ENCODE measurements at regions not wholly inside any gene's neighbourhood (a gene's known extent, or its start where the extent isn't known, plus 50 kb on each side); places are given as distances from the start of the nearest gene placed in this dataset.

DNA sequence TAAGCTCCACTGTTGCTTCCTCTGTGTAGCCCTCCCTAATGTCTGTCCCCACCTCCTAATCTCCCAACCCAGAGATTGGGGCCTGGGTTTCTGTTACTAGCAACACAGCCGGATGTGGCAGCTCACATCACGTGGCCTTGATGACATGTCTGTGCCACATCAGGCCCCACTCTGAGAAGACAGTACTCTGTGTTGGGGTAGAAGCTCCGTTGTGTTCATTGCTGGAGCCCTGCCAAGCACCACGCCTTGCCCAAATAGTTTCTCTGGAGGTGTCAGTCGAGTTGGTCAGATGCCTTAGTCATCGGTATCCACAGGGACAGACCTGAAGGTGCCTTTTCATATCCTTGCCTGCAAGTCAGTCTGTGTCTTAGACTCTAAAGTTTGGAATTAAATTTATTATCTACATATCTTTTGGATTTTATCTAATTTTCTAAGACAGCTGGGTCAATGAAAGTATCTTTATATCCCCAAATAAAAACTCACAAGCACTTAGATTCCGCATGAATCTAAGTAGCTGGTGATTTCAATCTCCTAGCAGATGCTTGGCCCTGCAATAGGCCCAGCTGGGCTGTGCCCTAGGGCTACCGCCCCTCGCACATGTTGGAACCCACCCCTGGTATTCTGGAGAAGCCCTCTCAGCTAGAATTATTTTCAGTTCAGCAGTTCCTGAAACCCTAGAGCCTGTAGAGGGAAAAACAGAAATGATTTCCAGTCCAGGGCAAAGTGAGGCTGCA is 204.0 kb upstream of the TSHZ3 start:
- DNase-seq = no peak
- no peak for FAIRE-seq
- Histone ChIP-seq H3K4me1 (ENCODE audit: control insufficient read depth in 2 of 3, insufficient read depth in 2 of 3, low read depth in 1 of 3, low read length in 3 of 3) (no peaks in the 10 kb centered on the region), H3K27me3 (ENCODE audit: control insufficient read depth, insufficient read depth, low read length) (no peaks in the 10 kb centered on the region), H3K9me3 (ENCODE audit: control insufficient read depth in 2 of 3, insufficient read depth in 1 of 3, low read length in 3 of 3) (no peaks in the 10 kb centered on the region), H3K9ac (ENCODE audit: low read length in 3 of 3) (no peak overlapping the region), H3K27ac (ENCODE audit: low read depth in 2 of 2, low read length in 2 of 2) (no peak overlapping the region), H3K36me3 (ENCODE audit: control insufficient read depth in 2 of 3, insufficient read depth in 3 of 3, low read length in 3 of 3) (no peaks in the 10 kb centered on the region), H3K4me3 (ENCODE audit: low read length in 3 of 3) (no peak overlapping the region)
- intact Hi-C loops (cut with DNase I) = no loop called here
- TF ChIP-seq, protein P1, sequence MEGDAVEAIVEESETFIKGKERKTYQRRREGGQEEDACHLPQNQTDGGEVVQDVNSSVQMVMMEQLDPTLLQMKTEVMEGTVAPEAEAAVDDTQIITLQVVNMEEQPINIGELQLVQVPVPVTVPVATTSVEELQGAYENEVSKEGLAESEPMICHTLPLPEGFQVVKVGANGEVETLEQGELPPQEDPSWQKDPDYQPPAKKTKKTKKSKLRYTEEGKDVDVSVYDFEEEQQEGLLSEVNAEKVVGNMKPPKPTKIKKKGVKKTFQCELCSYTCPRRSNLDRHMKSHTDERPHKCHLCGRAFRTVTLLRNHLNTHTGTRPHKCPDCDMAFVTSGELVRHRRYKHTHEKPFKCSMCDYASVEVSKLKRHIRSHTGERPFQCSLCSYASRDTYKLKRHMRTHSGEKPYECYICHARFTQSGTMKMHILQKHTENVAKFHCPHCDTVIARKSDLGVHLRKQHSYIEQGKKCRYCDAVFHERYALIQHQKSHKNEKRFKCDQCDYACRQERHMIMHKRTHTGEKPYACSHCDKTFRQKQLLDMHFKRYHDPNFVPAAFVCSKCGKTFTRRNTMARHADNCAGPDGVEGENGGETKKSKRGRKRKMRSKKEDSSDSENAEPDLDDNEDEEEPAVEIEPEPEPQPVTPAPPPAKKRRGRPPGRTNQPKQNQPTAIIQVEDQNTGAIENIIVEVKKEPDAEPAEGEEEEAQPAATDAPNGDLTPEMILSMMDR (IDR thresholded peaks at IDR 0.05; ENCODE audit: borderline replicate concordance, extremely low read depth, insufficient read depth) = no peak

DNA sequence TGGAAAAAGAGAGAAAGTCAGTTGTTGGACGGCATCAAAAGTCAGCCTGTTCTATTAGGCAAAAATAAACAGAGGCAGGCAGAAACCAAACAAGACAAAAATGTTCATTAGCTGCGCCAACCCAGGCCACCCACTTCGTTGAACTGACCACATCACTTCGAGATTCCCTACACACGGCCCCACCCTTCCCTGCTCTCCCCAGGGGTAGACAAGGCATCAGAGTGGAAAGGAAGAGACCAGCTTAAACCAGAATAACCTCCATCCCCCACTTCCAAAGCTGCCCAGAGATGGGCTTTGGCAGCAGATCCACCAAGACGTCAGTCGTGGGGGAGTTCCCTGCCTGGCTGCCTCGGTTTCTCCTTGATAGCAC is 204.6 kb upstream of the TSHZ3 start:
- no peaks in the 10 kb centered on the region for H3K4me1 ChIP-seq (ENCODE audit: control insufficient read depth in 2 of 3, insufficient read depth in 2 of 3, low read depth in 1 of 3, low read length in 3 of 3)
- no peak for FAIRE-seq
- no peaks in the 10 kb centered on the region for H3K36me3 ChIP-seq (ENCODE audit: control insufficient read depth in 2 of 3, insufficient read depth in 3 of 3, low read length in 3 of 3)
- H3K4me3 ChIP-seq (ENCODE audit: low read length in 3 of 3) = no peak overlapping the region
- DNase-seq = no peak
- no peak overlapping the region for H3K9ac ChIP-seq (ENCODE audit: low read length in 3 of 3)
- no peak overlapping the region for H3K27ac ChIP-seq (ENCODE audit: low read depth in 2 of 2, low read length in 2 of 2)
- no peaks in the 10 kb centered on the region for H3K9me3 ChIP-seq (ENCODE audit: control insufficient read depth in 2 of 3, insufficient read depth in 1 of 3, low read length in 3 of 3)
- TF ChIP-seq, protein P1 (IDR thresholded peaks at IDR 0.05; ENCODE audit: borderline replicate concordance, extremely low read depth, insufficient read depth) = no peak
- H3K27me3 ChIP-seq (ENCODE audit: control insufficient read depth, insufficient read depth, low read length) = no peaks in the 10 kb centered on the region
- intact Hi-C loops (cut with DNase I) = no loop called here

DNA sequence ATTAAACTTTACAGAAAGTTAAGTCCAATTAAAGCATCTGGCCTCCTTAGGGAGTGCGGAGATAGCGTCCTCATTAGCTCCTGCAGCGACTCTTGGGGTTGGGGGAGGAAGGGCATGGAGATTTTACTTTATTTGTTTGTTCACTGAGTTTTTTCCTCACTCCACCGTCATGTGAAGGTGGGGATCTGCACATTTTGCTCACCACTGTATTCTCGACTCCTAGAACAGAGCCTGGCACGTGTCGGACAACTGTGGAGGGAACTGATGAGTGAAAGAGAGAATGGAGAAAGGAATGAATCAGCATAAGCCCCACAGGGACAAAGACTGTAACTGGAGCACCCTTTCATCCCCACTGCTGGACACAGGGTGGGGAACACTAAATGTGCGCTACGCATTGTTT is 205.1 kb upstream of the TSHZ3 start:
- H3K27ac ChIP-seq (ENCODE audit: low read depth in 2 of 2, low read length in 2 of 2) = no peak overlapping the region
- H3K9me3 ChIP-seq (ENCODE audit: control insufficient read depth in 2 of 3, insufficient read depth in 1 of 3, low read length in 3 of 3) = peaks cover 0 to 2% (median 0%) of the 10 kb centered on the region in 3 donors
- H3K27me3 ChIP-seq (ENCODE audit: control insufficient read depth, insufficient read depth, low read length) = no peaks in the 10 kb centered on the region
- intact Hi-C loops (cut with DNase I) = no loop called here
- DNase-seq (no peak), FAIRE-seq (no peak)
- H3K4me1 ChIP-seq (ENCODE audit: control insufficient read depth in 2 of 3, insufficient read depth in 2 of 3, low read depth in 1 of 3, low read length in 3 of 3) = no peaks in the 10 kb centered on the region
- H3K4me3 ChIP-seq (ENCODE audit: low read length in 3 of 3) = no peak overlapping the region
- no peak overlapping the region for H3K9ac ChIP-seq (ENCODE audit: low read length in 3 of 3)
- no peaks in the 10 kb centered on the region for H3K36me3 ChIP-seq (ENCODE audit: control insufficient read depth in 2 of 3, insufficient read depth in 3 of 3, low read length in 3 of 3)
- TF ChIP-seq, protein P1 (IDR thresholded peaks at IDR 0.05; ENCODE audit: borderline replicate concordance, extremely low read depth, insufficient read depth) = no peak

Measured in kidney (tissue), 13 donors.